Neural progenitor cell (in vitro differentiated cells): ENCODE measurements at regions not wholly inside any gene's neighbourhood (a gene's known extent, or its start where the extent isn't known, plus 50 kb on each side); places are given as distances from the start of the nearest gene placed in this dataset.

Experiments
- EZH2phosphoT487 ChIP-seq: fragments of 200-600 bp; sonication (generic); IDR thresholded peaks from 2 replicates; pipeline ENCODE4 v1.6.1; 2017; ENCODE audit warnings: antibody characterized with exemption
- TF ChIP-seq, protein P1 (sequence below): fragments of 200-600 bp; sonication (generic); IDR thresholded peaks from 2 replicates; pipeline ENCODE4 v1.5.1; 2017; ENCODE audit warnings: antibody characterized with exemption, mild to moderate bottlenecking

DNA sequence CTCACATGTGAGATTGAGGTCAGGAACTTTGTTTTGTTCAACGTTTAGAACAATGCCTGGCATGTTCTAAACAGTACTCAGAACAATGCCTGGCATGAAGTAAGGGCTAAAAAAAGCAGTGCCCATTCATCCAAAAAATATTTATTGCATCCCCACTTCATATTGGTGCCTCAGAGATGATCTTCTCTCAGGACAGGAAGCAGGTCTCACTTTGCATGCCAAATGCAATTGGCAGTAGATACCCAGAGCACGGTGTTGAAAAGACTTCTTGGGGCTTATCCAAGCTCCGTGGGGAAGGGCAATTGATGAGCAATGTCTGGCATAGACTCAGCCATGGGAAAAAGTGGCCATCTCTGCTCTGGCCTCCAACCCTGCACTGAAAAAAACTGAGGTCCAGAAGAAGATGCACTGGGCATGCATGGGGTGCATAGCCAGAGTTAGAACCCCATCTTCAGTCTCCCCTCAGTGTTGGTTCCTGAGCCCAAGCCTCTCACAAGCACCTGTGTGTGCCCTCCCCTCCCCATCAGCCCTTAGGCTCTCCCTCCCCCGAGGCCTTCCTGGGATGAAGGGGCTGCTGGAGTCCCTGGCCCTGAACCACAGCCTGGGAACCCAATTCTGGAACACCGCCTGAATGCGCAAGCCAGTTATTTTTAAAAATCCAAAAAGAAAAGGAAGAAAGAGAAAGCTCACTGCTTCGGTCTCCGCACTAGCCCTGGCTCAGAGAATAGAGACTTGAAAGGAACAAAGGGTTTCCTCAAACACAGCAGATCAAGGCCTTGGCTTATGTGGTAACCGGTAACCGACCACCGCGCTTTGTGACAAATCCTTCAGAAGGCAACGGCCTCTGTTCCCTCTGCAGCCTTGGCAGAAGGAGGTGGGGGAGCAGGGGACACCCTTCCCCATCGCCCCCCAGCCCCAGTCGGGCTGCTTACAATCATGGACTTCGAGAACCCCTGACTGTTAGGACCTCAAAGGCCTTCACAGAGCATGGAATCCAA lies 78.5 kb upstream of the SIRPA start:
- TF ChIP-seq EZH2phosphoT487 = no peak
- TF ChIP-seq, protein P1, sequence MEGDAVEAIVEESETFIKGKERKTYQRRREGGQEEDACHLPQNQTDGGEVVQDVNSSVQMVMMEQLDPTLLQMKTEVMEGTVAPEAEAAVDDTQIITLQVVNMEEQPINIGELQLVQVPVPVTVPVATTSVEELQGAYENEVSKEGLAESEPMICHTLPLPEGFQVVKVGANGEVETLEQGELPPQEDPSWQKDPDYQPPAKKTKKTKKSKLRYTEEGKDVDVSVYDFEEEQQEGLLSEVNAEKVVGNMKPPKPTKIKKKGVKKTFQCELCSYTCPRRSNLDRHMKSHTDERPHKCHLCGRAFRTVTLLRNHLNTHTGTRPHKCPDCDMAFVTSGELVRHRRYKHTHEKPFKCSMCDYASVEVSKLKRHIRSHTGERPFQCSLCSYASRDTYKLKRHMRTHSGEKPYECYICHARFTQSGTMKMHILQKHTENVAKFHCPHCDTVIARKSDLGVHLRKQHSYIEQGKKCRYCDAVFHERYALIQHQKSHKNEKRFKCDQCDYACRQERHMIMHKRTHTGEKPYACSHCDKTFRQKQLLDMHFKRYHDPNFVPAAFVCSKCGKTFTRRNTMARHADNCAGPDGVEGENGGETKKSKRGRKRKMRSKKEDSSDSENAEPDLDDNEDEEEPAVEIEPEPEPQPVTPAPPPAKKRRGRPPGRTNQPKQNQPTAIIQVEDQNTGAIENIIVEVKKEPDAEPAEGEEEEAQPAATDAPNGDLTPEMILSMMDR = no peak
